ENCODE measurements at regions not wholly inside any gene's neighbourhood (a gene's known extent, or its start where the extent isn't known, plus 50 kb on each side); places are given as distances from the start of the nearest gene placed in this dataset.
A peak's percentile ranks its signal among the peaks of the same experiment; 100 is the strongest.

- no peak overlapping the region for H3K4me3 ChIP-seq (ENCODE audit: low read depth, low read length)
- no peak for DNase-seq (ENCODE audit: low read depth)
These were observed 142.8 kb upstream of the TOPAZ1 start for GRCh38 chr3:44098656-44099415.

- no peak for DNase-seq (ENCODE audit: low read depth)
- H3K4me3 ChIP-seq (ENCODE audit: low read depth, low read length), result no peak overlapping the region
These were observed 142.0 kb upstream of the TOPAZ1 start for GRCh38 chr3:44099566-44100297.

GRCh38 chr3:44100298-44100695 is 141.4 kb upstream of the TOPAZ1 start:
- no peak overlapping the region for H3K4me3 ChIP-seq (ENCODE audit: low read depth, low read length)
- DNase-seq (ENCODE audit: low read depth), result no peak

GRCh38 chr3:44104043-44104442 is 137.6 kb upstream of the TOPAZ1 start:
- no peak overlapping the region for H3K4me3 ChIP-seq (ENCODE audit: low read depth, low read length)
- no peak for DNase-seq (ENCODE audit: low read depth)

GRCh38 chr3:44104668-44105321 is 136.9 kb upstream of the TOPAZ1 start:
- H3K4me3 ChIP-seq (ENCODE audit: low read depth, low read length), result no peak overlapping the region
- DNase-seq (ENCODE audit: low read depth), result peak; percentile 47

GRCh38 chr3:44105571-44105970 is 136.1 kb upstream of the TOPAZ1 start:
- no peak overlapping the region for H3K4me3 ChIP-seq (ENCODE audit: low read depth, low read length)
- DNase-seq (ENCODE audit: low read depth), result no peak

- no peak for DNase-seq (ENCODE audit: low read depth)
- no peak overlapping the region for H3K4me3 ChIP-seq (ENCODE audit: low read depth, low read length)
These were observed 134.9 kb upstream of the TOPAZ1 start for GRCh38 chr3:44106756-44107155.

GRCh38 chr3:44108481-44108880 is 133.2 kb upstream of the TOPAZ1 start:
- H3K4me3 ChIP-seq (ENCODE audit: low read depth, low read length), result no peak overlapping the region
- DNase-seq (ENCODE audit: low read depth), result no peak

GRCh38 chr3:44109771-44110361 is 131.8 kb upstream of the TOPAZ1 start:
- DNase-seq (ENCODE audit: low read depth), result no peak
- H3K4me3 ChIP-seq (ENCODE audit: low read depth, low read length), result no peak overlapping the region

GRCh38 chr3:44110648-44111047 is 131.0 kb upstream of the TOPAZ1 start:
- H3K4me3 ChIP-seq (ENCODE audit: low read depth, low read length), result no peak overlapping the region
- DNase-seq (ENCODE audit: low read depth), result no peak

- no peak overlapping the region for H3K4me3 ChIP-seq (ENCODE audit: low read depth, low read length)
- no peak for DNase-seq (ENCODE audit: low read depth)
These were observed 130.2 kb upstream of the TOPAZ1 start for GRCh38 chr3:44111482-44111881.

- no peak for DNase-seq (ENCODE audit: low read depth)
- no peak overlapping the region for H3K4me3 ChIP-seq (ENCODE audit: low read depth, low read length)
These were observed 127.5 kb upstream of the TOPAZ1 start for GRCh38 chr3:44114142-44114541.

- no peak for DNase-seq (ENCODE audit: low read depth)
- H3K4me3 ChIP-seq (ENCODE audit: low read depth, low read length), result no peak overlapping the region
These were observed 124.4 kb upstream of the TOPAZ1 start for GRCh38 chr3:44117239-44117638.

- no peak overlapping the region for H3K4me3 ChIP-seq (ENCODE audit: low read depth, low read length)
- DNase-seq (ENCODE audit: low read depth), result no peak
These were observed 124.0 kb upstream of the TOPAZ1 start for GRCh38 chr3:44117736-44118135.

- DNase-seq (ENCODE audit: low read depth), result no peak
- H3K4me3 ChIP-seq (ENCODE audit: low read depth, low read length), result no peak overlapping the region
These were observed 120.7 kb upstream of the TOPAZ1 start for GRCh38 chr3:44120721-44121582.

GRCh38 chr3:44125246-44125645 is 116.4 kb upstream of the TOPAZ1 start:
- DNase-seq (ENCODE audit: low read depth), result no peak
- no peak overlapping the region for H3K4me3 ChIP-seq (ENCODE audit: low read depth, low read length)

GRCh38 chr3:44125882-44126281 is 115.8 kb upstream of the TOPAZ1 start:
- no peak for DNase-seq (ENCODE audit: low read depth)
- no peak overlapping the region for H3K4me3 ChIP-seq (ENCODE audit: low read depth, low read length)

- DNase-seq (ENCODE audit: low read depth), result no peak
- no peak overlapping the region for H3K4me3 ChIP-seq (ENCODE audit: low read depth, low read length)
These were observed 113.5 kb upstream of the TOPAZ1 start for GRCh38 chr3:44128057-44128775.

GRCh38 chr3:44130249-44130648 is 111.4 kb upstream of the TOPAZ1 start:
- no peak overlapping the region for H3K4me3 ChIP-seq (ENCODE audit: low read depth, low read length)
- no peak for DNase-seq (ENCODE audit: low read depth)

All from skeletal muscle cell (primary cell).